ENCODE measurements at regions not wholly inside any gene's neighbourhood (a gene's known extent, or its start where the extent isn't known, plus 50 kb on each side); places are given as distances from the start of the nearest gene placed in this dataset.

DNA sequence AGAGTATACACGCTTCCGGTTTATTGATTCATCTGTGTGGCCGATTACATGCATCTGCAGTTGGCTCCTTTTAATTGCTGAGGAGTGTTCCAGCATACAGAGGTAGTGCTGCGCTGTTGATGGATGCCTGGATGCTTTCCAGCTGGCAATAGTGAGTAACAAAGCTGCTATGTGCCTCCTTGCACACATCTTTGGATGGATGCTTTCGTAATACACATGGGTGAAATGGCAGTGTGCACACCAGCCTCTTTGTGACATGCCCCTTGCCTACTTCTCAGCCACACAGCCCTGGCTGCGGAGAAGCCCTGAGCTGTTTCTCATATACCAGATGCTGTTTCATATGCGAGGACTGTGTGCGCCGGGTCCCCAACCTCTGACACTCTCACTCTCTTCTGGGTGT, 151.0 kb downstream of the GADD45G start:
- TF ChIP-seq, protein P1, sequence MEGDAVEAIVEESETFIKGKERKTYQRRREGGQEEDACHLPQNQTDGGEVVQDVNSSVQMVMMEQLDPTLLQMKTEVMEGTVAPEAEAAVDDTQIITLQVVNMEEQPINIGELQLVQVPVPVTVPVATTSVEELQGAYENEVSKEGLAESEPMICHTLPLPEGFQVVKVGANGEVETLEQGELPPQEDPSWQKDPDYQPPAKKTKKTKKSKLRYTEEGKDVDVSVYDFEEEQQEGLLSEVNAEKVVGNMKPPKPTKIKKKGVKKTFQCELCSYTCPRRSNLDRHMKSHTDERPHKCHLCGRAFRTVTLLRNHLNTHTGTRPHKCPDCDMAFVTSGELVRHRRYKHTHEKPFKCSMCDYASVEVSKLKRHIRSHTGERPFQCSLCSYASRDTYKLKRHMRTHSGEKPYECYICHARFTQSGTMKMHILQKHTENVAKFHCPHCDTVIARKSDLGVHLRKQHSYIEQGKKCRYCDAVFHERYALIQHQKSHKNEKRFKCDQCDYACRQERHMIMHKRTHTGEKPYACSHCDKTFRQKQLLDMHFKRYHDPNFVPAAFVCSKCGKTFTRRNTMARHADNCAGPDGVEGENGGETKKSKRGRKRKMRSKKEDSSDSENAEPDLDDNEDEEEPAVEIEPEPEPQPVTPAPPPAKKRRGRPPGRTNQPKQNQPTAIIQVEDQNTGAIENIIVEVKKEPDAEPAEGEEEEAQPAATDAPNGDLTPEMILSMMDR (tag by site-specific recombination; IDR thresholded peaks at IDR 0.05): no peak
- TF ChIP-seq SALL2 (tag by site-specific recombination; IDR thresholded peaks at IDR 0.05; ENCODE audit: borderline replicate concordance) (no peak), ZNF549 (tag by site-specific recombination; IDR thresholded peaks at IDR 0.05) (no peak), ZNF544 (tag by site-specific recombination; IDR thresholded peaks at IDR 0.05) (no peak), TRIM28 (IDR thresholded peaks at IDR 0.05; ENCODE audit: borderline replicate concordance, low read length) (no peak), ZNF843 (tag by site-specific recombination; IDR thresholded peaks at IDR 0.05) (no peak)
- TF ChIP-seq, protein P2, sequence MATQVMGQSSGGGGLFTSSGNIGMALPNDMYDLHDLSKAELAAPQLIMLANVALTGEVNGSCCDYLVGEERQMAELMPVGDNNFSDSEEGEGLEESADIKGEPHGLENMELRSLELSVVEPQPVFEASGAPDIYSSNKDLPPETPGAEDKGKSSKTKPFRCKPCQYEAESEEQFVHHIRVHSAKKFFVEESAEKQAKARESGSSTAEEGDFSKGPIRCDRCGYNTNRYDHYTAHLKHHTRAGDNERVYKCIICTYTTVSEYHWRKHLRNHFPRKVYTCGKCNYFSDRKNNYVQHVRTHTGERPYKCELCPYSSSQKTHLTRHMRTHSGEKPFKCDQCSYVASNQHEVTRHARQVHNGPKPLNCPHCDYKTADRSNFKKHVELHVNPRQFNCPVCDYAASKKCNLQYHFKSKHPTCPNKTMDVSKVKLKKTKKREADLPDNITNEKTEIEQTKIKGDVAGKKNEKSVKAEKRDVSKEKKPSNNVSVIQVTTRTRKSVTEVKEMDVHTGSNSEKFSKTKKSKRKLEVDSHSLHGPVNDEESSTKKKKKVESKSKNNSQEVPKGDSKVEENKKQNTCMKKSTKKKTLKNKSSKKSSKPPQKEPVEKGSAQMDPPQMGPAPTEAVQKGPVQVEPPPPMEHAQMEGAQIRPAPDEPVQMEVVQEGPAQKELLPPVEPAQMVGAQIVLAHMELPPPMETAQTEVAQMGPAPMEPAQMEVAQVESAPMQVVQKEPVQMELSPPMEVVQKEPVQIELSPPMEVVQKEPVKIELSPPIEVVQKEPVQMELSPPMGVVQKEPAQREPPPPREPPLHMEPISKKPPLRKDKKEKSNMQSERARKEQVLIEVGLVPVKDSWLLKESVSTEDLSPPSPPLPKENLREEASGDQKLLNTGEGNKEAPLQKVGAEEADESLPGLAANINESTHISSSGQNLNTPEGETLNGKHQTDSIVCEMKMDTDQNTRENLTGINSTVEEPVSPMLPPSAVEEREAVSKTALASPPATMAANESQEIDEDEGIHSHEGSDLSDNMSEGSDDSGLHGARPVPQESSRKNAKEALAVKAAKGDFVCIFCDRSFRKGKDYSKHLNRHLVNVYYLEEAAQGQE (tag by site-specific recombination; IDR thresholded peaks at IDR 0.05): no peak
- TF ChIP-seq, protein P3, sequence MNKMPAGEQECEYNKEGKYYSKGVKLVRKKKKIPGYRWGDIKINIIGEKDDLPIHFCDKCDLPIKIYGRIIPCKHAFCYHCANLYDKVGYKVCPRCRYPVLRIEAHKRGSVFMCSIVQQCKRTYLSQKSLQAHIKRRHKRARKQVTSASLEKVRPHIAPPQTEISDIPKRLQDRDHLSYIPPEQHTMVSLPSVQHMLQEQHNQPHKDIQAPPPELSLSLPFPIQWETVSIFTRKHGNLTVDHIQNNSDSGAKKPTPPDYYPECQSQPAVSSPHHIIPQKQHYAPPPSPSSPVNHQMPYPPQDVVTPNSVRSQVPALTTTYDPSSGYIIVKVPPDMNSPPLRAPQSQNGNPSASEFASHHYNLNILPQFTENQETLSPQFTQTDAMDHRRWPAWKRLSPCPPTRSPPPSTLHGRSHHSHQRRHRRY (tag by site-specific recombination; IDR thresholded peaks at IDR 0.05): no peak
